Keratinocyte (primary cell): ENCODE measurements at regions not wholly inside any gene's neighbourhood (a gene's known extent, or its start where the extent isn't known, plus 50 kb on each side); places are given as distances from the start of the nearest gene placed in this dataset.

Experiments used
- EZH2 ChIP-seq: IDR thresholded peaks from one replicate; pipeline ENCODE4 v1.6.1; 2012; ENCODE audit warnings: inconsistent platforms, mild to moderate bottlenecking, low read length, moderate library complexity
- TF ChIP-seq, protein P1 (sequence below), 3 experiments: IDR thresholded peaks in 1 of 3; conservative IDR thresholded peaks in 1 of 3; optimal IDR thresholded peaks in 1 of 3; 2 replicates in 2 of 3; 3 replicates in 1 of 3; pipeline versions ENCODE3 to v1.5.1; 2011; ENCODE audit warnings: low read length in 3 of 3, mild to moderate bottlenecking in 3 of 3, moderate library complexity in 2 of 3, control low read depth in 1 of 3, inconsistent platforms in 1 of 3; ENCODE audit not compliant: insufficient read depth in 2 of 3; ENCODE audit errors: extremely low read depth in 1 of 3

DNA sequence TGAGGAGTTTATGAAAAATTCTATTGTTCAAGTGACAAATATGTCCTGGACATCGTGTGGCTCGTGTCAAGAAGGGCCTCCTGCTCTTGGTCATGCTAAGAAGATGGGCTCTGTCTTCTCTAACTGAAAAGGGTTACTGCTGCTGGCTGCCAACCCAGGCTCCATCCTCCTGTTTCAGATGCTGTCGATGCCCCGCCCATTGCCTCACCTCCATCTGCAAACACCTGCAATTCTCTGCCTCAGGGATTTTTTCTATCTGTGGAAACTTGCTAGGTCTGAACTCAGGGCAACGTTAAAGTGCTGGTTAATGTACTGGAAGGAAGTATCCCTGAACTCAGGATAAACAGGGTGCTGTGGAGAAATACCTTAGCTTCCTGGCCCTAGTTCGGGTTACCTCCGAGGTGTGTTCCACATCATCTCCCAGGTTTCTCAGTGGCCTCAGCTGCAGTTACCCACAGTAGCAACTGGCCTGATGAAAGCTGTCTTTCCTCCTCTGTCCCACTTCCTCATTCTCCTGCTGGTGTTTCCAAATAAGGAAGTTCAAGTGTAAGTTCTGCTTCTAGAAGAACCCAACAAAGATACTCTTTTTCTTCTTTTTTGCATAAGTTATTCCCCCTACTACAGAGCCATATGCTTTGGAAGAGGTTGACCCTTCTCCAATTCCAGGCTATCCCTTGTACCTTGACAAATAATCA lies 151.7 kb upstream of the SMIM23 start:
- TF ChIP-seq, protein P1, sequence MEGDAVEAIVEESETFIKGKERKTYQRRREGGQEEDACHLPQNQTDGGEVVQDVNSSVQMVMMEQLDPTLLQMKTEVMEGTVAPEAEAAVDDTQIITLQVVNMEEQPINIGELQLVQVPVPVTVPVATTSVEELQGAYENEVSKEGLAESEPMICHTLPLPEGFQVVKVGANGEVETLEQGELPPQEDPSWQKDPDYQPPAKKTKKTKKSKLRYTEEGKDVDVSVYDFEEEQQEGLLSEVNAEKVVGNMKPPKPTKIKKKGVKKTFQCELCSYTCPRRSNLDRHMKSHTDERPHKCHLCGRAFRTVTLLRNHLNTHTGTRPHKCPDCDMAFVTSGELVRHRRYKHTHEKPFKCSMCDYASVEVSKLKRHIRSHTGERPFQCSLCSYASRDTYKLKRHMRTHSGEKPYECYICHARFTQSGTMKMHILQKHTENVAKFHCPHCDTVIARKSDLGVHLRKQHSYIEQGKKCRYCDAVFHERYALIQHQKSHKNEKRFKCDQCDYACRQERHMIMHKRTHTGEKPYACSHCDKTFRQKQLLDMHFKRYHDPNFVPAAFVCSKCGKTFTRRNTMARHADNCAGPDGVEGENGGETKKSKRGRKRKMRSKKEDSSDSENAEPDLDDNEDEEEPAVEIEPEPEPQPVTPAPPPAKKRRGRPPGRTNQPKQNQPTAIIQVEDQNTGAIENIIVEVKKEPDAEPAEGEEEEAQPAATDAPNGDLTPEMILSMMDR (optimal IDR thresholded peaks at IDR 0.05 in 1 of 3, IDR thresholded peaks at IDR 0.05 in 1 of 3, conservative IDR thresholded peaks at IDR 0.05 in 1 of 3; ENCODE audit: extremely low read depth in 1 of 3, insufficient read depth in 2 of 3, low read length in 3 of 3), result no peak
- TF ChIP-seq EZH2, result no peak
